Osteoblast (primary cell): ENCODE measurements at regions not wholly inside any gene's neighbourhood (a gene's known extent, or its start where the extent isn't known, plus 50 kb on each side); places are given as distances from the start of the nearest gene placed in this dataset.
A peak's percentile ranks its signal among the peaks of the same experiment; 100 is the strongest.

ENCODE experiments used
- DNase-seq: peaks from one replicate; pipeline ENCODE4 v3.0.0; 2011; ENCODE audit warnings: low spot score, mixed read lengths; ENCODE audit not compliant: insufficient read length; ENCODE audit errors: missing footprints
- H2AFZ ChIP-seq: 2 replicates; pipeline ENCODE4 v1.6.0; 2011; ENCODE audit warnings: mild to moderate bottlenecking, low read length
- H3K27ac ChIP-seq: 2 replicates; pipeline ENCODE4 v1.5.1; 2011; ENCODE audit warnings: mild to moderate bottlenecking, low read depth, low read length, moderate library complexity
- H3K27me3 ChIP-seq: 2 replicates; pipeline ENCODE4 v1.6.0; 2012; ENCODE audit warnings: mild to moderate bottlenecking, control low read depth, inconsistent platforms, low read length, moderate library complexity; ENCODE audit not compliant: insufficient read depth
- H3K36me3 ChIP-seq: 2 replicates; pipeline ENCODE4 v1.5.1; 2011; ENCODE audit warnings: mild to moderate bottlenecking, low read length, control low read depth, moderate library complexity; ENCODE audit not compliant: insufficient read depth
- H3K4me1 ChIP-seq: 2 replicates; pipeline ENCODE4 v1.5.1; 2011; ENCODE audit warnings: mild to moderate bottlenecking, low read length, control low read depth, moderate library complexity; ENCODE audit not compliant: insufficient read depth
- H3K4me2 ChIP-seq: 2 replicates; pipeline ENCODE4 v1.6.0; 2011; ENCODE audit warnings: mild to moderate bottlenecking, low read length; ENCODE audit not compliant: insufficient read depth
- H3K4me3 ChIP-seq: fragments of 200-600 bp; sonication (generic); 3 replicates; pipeline ENCODE4 v1.5.1; 2012; ENCODE audit warnings: mild to moderate bottlenecking, low read length, inconsistent platforms; ENCODE audit not compliant: insufficient read depth
- H3K79me2 ChIP-seq: 2 replicates; pipeline ENCODE4 v1.6.0; 2012; ENCODE audit warnings: mild to moderate bottlenecking, low read length, control low read depth, inconsistent platforms; ENCODE audit not compliant: insufficient read depth
- H3K9me3 ChIP-seq: 2 replicates; pipeline ENCODE4 v1.5.1; 2011; ENCODE audit warnings: low read depth, low read length, control low read depth
- H4K20me1 ChIP-seq: 2 replicates; pipeline ENCODE4 v1.6.0; 2012; ENCODE audit warnings: mild to moderate bottlenecking, low read length, control low read depth; ENCODE audit not compliant: insufficient read depth
- TF ChIP-seq, protein P1 (sequence below): IDR thresholded peaks from 2 replicates; pipeline ENCODE4 v1.5.1; 2011; ENCODE audit warnings: mild to moderate bottlenecking, low read depth, low read length, moderate library complexity; ENCODE audit errors: extremely low read depth

- TF ChIP-seq, protein P1, sequence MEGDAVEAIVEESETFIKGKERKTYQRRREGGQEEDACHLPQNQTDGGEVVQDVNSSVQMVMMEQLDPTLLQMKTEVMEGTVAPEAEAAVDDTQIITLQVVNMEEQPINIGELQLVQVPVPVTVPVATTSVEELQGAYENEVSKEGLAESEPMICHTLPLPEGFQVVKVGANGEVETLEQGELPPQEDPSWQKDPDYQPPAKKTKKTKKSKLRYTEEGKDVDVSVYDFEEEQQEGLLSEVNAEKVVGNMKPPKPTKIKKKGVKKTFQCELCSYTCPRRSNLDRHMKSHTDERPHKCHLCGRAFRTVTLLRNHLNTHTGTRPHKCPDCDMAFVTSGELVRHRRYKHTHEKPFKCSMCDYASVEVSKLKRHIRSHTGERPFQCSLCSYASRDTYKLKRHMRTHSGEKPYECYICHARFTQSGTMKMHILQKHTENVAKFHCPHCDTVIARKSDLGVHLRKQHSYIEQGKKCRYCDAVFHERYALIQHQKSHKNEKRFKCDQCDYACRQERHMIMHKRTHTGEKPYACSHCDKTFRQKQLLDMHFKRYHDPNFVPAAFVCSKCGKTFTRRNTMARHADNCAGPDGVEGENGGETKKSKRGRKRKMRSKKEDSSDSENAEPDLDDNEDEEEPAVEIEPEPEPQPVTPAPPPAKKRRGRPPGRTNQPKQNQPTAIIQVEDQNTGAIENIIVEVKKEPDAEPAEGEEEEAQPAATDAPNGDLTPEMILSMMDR, result peak; percentile 87
- Histone ChIP-seq H2AFZ (no peak overlapping the region), H3K79me2 (no peaks in the 10 kb centered on the region), H3K9me3 (no peaks in the 10 kb centered on the region), H3K27me3 (peaks cover 40% of the 10 kb centered on the region), H3K4me3 (no peak overlapping the region), H3K4me1 (no peaks in the 10 kb centered on the region), H3K27ac (no peak overlapping the region), H4K20me1 (no peaks in the 10 kb centered on the region), H3K4me2 (no peak overlapping the region), H3K36me3 (no peaks in the 10 kb centered on the region)
- DNase-seq, result no peak
Measured at GRCh38 chr6:90393232-90393884, 96.7 kb upstream of the BACH2 start.

- Histone ChIP-seq H3K4me3 (no peak overlapping the region), H3K79me2 (no peaks in the 10 kb centered on the region), H2AFZ (no peak overlapping the region), H3K27ac (no peak overlapping the region), H3K9me3 (no peaks in the 10 kb centered on the region), H3K27me3 (peaks cover 19% of the 10 kb centered on the region), H3K4me1 (no peaks in the 10 kb centered on the region), H4K20me1 (no peaks in the 10 kb centered on the region), H3K4me2 (no peak overlapping the region), H3K36me3 (no peaks in the 10 kb centered on the region)
- no peak for DNase-seq
- TF ChIP-seq, protein P1, result no peak
Measured at GRCh38 chr6:90390379-90390778, 93.7 kb upstream of the BACH2 start.

GRCh38 chr6:90388395-90388794 lies 91.8 kb upstream of the BACH2 start:
- Histone ChIP-seq H3K36me3 (no peaks in the 10 kb centered on the region), H2AFZ (no peak overlapping the region), H3K4me1 (no peaks in the 10 kb centered on the region), H3K27me3 (no peaks in the 10 kb centered on the region), H4K20me1 (no peaks in the 10 kb centered on the region), H3K4me2 (no peak overlapping the region), H3K79me2 (no peaks in the 10 kb centered on the region), H3K27ac (no peak overlapping the region), H3K9me3 (no peaks in the 10 kb centered on the region), H3K4me3 (no peak overlapping the region)
- TF ChIP-seq, protein P1, result no peak
- DNase-seq, result no peak

DNA sequence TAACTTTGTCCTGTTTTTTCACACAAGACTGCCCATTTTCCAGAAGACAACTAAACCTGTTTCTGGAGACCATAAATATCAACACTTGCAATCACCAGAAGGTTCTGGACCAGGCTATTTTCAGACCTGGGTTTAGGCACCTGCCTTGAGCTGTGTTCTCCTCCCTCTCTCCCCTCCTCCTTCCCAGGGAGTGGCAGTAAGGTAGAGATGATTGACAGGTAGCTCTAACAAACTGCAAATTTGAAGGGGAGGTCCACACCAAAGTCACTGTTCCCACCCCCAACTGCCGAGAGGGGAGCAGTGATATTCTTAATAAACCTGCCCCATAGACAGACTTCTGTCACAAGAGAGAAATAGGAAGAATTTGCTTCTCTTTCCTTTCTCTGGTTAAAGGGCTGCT lies 91.2 kb upstream of the BACH2 start:
- Histone ChIP-seq H3K9me3 (no peaks in the 10 kb centered on the region), H3K36me3 (no peaks in the 10 kb centered on the region), H3K27ac (no peak overlapping the region), H4K20me1 (no peaks in the 10 kb centered on the region), H2AFZ (no peak overlapping the region), H3K4me2 (no peak overlapping the region), H3K4me1 (no peaks in the 10 kb centered on the region), H3K4me3 (no peak overlapping the region), H3K27me3 (no peaks in the 10 kb centered on the region), H3K79me2 (no peaks in the 10 kb centered on the region)
- no peak for DNase-seq
- TF ChIP-seq, protein P1, result no peak
